SK-N-SH (cell line): ENCODE measurements at regions not wholly inside any gene's neighbourhood (a gene's known extent, or its start where the extent isn't known, plus 50 kb on each side); places are given as distances from the start of the nearest gene placed in this dataset.

ENCODE experiments used
- CTCF ChIP-seq: fragments of 200-600 bp; sonication (generic); IDR thresholded peaks from 2 replicates; pipeline ENCODE4 v1.6.1; 2017; ENCODE audit warnings: antibody characterized with exemption, mild to moderate bottlenecking, moderate library complexity
- TAF1 ChIP-seq: IDR thresholded peaks from 2 replicates; pipeline ENCODE4 v1.6.1; 2012; ENCODE audit warnings: low read depth, mild to moderate bottlenecking, low read length, moderate library complexity, borderline replicate concordance

GRCh38 chr4:33349376-33349775 is 2629.2 kb downstream of the PCDH7 start:
- TF ChIP-seq CTCF (no peak), TAF1 (no peak)
